HFF-Myc (cell line): ENCODE measurements at regions not wholly inside any gene's neighbourhood (a gene's known extent, or its start where the extent isn't known, plus 50 kb on each side); places are given as distances from the start of the nearest gene placed in this dataset.

Source experiments
- DNase-seq: peaks from one replicate; pipeline ENCODE4 v3.0.0-alpha.2; 2011; ENCODE audit warnings: low read depth; ENCODE audit errors: extremely low read depth
- H3K4me3 ChIP-seq: replicated peaks from 2 replicates; pipeline ENCODE4 v1.5.1; 2011; ENCODE audit warnings: low read depth, mild to moderate bottlenecking, control low read depth, low read length
- TF ChIP-seq, protein P1 (sequence below): IDR thresholded peaks from 2 replicates; pipeline ENCODE4 v1.5.1; 2012; ENCODE audit warnings: mild to moderate bottlenecking, low read depth, low read length, control low read depth; ENCODE audit errors: missing control alignments

DNA sequence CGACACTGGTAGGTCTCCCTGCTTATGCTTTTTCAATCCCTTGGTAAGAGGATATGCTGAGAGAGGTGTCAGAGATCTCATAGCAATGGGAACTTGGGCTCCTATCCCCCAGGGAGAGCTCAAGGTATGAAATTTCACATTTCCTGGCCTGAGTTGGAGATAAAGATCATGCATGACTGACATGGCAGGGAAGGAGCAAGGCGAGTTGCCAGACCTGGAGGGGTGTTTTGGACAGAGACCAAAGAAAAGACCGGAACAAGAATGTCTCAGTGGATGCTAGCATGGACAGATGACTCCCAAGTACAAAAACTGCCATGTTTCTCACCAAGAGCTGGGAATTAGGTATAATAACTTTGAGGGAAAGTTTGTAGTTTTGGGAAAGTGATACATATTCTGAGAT lies 334.1 kb upstream of the B3GALT2 start:
- H3K4me3 ChIP-seq, result no peak overlapping the region
- DNase-seq, result no peak
- TF ChIP-seq, protein P1, sequence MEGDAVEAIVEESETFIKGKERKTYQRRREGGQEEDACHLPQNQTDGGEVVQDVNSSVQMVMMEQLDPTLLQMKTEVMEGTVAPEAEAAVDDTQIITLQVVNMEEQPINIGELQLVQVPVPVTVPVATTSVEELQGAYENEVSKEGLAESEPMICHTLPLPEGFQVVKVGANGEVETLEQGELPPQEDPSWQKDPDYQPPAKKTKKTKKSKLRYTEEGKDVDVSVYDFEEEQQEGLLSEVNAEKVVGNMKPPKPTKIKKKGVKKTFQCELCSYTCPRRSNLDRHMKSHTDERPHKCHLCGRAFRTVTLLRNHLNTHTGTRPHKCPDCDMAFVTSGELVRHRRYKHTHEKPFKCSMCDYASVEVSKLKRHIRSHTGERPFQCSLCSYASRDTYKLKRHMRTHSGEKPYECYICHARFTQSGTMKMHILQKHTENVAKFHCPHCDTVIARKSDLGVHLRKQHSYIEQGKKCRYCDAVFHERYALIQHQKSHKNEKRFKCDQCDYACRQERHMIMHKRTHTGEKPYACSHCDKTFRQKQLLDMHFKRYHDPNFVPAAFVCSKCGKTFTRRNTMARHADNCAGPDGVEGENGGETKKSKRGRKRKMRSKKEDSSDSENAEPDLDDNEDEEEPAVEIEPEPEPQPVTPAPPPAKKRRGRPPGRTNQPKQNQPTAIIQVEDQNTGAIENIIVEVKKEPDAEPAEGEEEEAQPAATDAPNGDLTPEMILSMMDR, result no peak

DNA sequence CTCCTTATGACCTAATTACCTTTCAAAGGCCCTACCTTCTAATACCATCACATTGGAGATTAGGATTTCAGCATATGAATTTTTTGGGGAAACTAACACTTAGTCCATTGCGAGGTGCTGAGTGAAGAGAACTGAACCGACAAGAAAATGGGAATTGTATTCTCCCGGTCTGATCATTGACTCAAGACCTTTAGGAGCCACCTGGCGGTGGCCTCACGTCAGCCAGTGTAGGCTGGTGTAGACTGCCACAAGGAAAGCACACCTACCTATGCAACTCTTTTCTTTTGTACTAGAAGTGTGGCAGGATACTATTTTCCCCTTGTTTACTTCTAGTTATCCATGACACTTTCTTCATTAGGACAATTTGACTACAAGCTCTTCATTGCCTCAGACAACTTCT lies 333.5 kb upstream of the B3GALT2 start:
- TF ChIP-seq, protein P1, result no peak
- no peak overlapping the region for H3K4me3 ChIP-seq
- no peak for DNase-seq

DNA sequence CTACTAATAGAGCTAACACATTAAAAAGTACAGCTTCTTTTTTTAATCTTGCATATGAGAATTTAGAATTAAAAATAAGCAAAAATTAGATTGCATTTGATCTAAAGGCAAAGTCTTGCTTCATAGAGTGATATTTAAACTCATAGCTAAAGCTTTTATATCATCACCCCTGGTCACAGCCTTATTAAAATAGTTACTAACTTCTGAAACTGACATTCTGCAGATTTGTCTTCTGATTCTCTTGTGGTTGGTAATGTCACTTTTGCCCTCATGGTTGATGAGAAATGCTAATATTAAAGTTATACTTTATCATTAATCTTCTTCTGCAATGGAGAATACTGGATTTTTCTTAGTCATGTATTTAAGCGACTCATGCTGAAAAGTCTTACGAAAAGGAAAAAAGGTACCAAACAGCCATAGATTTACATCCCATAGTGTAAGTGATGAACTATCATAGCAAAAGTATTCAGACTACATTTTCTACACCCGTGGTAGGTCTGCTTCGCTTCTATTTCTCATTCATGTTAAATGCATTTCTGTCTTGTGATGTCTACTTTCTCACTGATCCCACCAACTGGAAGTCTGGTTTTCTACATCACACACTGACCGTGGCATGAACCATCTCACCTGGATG lies 330.5 kb upstream of the B3GALT2 start:
- H3K4me3 ChIP-seq, result no peak overlapping the region
- DNase-seq, result no peak
- TF ChIP-seq, protein P1, result no peak

DNA sequence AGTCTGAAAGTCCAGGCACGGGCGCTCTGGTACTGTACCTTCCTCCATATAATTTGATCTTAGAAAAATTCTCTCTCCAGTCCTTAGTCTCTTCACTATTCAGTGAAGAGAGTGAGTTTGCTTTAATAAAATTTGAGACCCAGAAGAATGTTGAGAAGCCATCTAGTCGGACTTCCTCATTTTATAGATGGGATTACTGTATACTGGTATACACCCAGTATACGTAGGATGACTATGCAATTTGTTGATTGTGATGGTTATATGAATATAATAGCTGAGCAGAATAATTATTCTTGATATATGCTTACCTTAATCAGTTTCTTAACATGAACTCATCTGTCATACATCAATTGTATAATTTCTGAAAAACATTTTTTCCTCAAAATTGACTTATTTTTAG lies 328.0 kb upstream of the B3GALT2 start:
- DNase-seq, result no peak
- TF ChIP-seq, protein P1, result no peak

DNA sequence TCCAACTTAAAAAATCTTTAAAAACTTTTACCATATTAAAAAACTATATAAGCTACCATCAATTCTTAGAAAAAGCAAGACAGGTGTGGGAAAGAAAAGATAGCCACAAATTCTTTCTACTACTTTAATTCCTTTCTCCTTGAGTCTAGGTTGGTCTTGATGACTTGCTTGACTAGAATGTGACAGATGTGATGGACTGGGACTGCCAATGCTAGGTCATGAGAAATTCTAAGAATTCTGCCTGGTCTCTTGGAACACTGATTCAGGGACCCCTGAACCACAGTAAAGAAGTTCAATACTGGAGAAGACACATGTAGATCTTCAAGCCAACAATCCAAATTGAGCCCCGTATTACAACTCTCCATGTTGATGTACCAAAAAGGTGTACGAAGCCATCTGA lies 326.6 kb upstream of the B3GALT2 start:
- TF ChIP-seq, protein P1, result no peak
- no peak for DNase-seq

More for the DNA sequence above, 328.0 kb upstream of the B3GALT2 start:
- no peak overlapping the region for H3K4me3 ChIP-seq

DNA sequence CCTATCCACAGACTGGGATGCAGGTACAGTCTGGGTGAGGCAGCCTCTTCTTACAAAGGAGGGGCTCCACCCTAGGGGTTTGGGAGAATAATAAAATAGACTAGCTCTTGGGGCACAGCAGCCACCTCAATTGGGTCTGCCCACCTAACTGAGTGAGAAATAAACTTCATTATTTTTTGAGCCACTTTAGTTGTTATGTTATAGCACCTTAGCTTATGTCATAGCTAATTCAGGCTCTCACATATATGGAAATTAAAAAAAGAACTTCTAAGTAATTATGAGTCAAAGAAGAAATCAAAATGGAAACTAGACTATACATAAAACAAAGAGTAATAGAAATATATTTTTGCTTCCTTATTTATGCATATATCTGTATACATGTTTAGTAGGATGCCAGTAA lies 318.5 kb upstream of the B3GALT2 start:
- DNase-seq, result no peak
- TF ChIP-seq, protein P1, result no peak
- H3K4me3 ChIP-seq, result no peak overlapping the region

More for the DNA sequence above, 326.6 kb upstream of the B3GALT2 start:
- H3K4me3 ChIP-seq, result no peak overlapping the region
